ENCODE measurements at regions not wholly inside any gene's neighbourhood (a gene's known extent, or its start where the extent isn't known, plus 50 kb on each side); places are given as distances from the start of the nearest gene placed in this dataset.

- TF ChIP-seq ZNF24 (IDR thresholded peaks at IDR 0.05) (no peak), CTCF (IDR thresholded peaks at IDR 0.05 in 2 of 3, conservative IDR thresholded peaks at IDR 0.05 in 1 of 3; ENCODE audit: control insufficient read depth in 2 of 3, extremely low read depth in 1 of 3, insufficient read depth in 1 of 3, low read depth in 3 of 3, low read length in 3 of 3) (no peak), ZBTB4 (CRISPR knock-in tag; IDR thresholded peaks at IDR 0.05) (no peak), CEBPB (IDR thresholded peaks at IDR 0.05; ENCODE audit: borderline replicate concordance in 1 of 2, low read depth in 2 of 2, low read length in 2 of 2) (no peak), ATF2 (IDR thresholded peaks at IDR 0.05; ENCODE audit: low read length) (no peak), POLR2A (IDR thresholded peaks at IDR 0.05; ENCODE audit: low read depth, low read length) (no peak), EGR1 (IDR thresholded peaks at IDR 0.05; ENCODE audit: borderline replicate concordance in 1 of 2, low read depth in 2 of 2, low read length in 2 of 2) (no peak), MEF2A (IDR thresholded peaks at IDR 0.05; ENCODE audit: insufficient read depth, low read depth, low read length) (no peak), TAF1 (IDR thresholded peaks at IDR 0.05; ENCODE audit: borderline replicate concordance, low read depth, low read length) (no peak)
Observed at GRCh38 chr6:115811541-115811940, 249.2 kb downstream of the FRK start.
